ENCODE measurements at regions not wholly inside any gene's neighbourhood (a gene's known extent, or its start where the extent isn't known, plus 50 kb on each side); places are given as distances from the start of the nearest gene placed in this dataset.

- no peak for TF ChIP-seq MLXIP (CRISPR knock-in tag; IDR thresholded peaks at IDR 0.05; ENCODE audit: borderline replicate concordance)
- no peak for TF ChIP-seq CERS6 (CRISPR knock-in tag; IDR thresholded peaks at IDR 0.05)
Measured at GRCh38 chr15:97520689-97521088, 439.8 kb upstream of the ARRDC4 start (continued).

GRCh38 chr15:97521381-97522285, 438.9 kb upstream of the ARRDC4 start:
- ChIA-PET CTCF (ENCODE audit: low intra/inter-chr PET ratio, low total read pairs) (no interaction called here), POLR2A (no interaction called here)
- intact Hi-C loops (cut with micrococcal nuclease; ENCODE audit: unreplicated experiment) (no loop called here), in situ Hi-C loops (cut with HindIII; ENCODE audit: extremely low pct_ligation_motif_present, low pct_unique_long_range_greater_than_20kb) (no loop called here)
- no peak overlapping the region for H3K4me2 ChIP-seq (ENCODE audit: low read depth, low read length)
- DNase-seq (ENCODE audit: low spot score) (no peak), ATAC-seq (no peak), FAIRE-seq (no peak)
- H3K27me3 ChIP-seq (ENCODE audit: control insufficient read depth in 1 of 2, insufficient read depth in 2 of 2, low read length in 2 of 2) = no peaks in the 10 kb centered on the region
- H3K9ac ChIP-seq (ENCODE audit: insufficient read depth, low read depth, low read length) = no peak overlapping the region
- no peaks in the 10 kb centered on the region for H3K79me2 ChIP-seq (ENCODE audit: insufficient read depth, low read length)
- no peak overlapping the region for H3K27ac ChIP-seq (ENCODE audit: extremely low read length, insufficient read depth, low read length)
- H2AFZ ChIP-seq (ENCODE audit: low read length) = no peak overlapping the region
- H4K20me1 ChIP-seq (ENCODE audit: insufficient read depth, low read length) = no peaks in the 10 kb centered on the region
- peaks cover 77% of the 10 kb centered on the region for H3K9me3 ChIP-seq (ENCODE audit: low read length)
- H3K4me3 ChIP-seq (replicated peaks in 1 of 3; ENCODE audit: insufficient read depth in 1 of 3, low read depth in 2 of 3, low read length in 3 of 3) = no peak overlapping the region
- no peaks in the 10 kb centered on the region for H3K36me3 ChIP-seq (replicated peaks in 1 of 2; ENCODE audit: control insufficient read depth in 1 of 2, insufficient read depth in 2 of 2, low read length in 2 of 2)
- H3K4me1 ChIP-seq (ENCODE audit: insufficient read depth, low read length) = no peaks in the 10 kb centered on the region
- no TSS peak for BruUV-seq (replicated peaks)
- 29% methylated on average over 21 of the region's 21 CpGs for WGBS (ENCODE audit: low lambda C conversion rate)
- TF ChIP-seq TRIM24 (CRISPR knock-in tag; IDR thresholded peaks at IDR 0.05) = no peak
- TF ChIP-seq DZIP1 (CRISPR knock-in tag; IDR thresholded peaks at IDR 0.05) = no peak
- TF ChIP-seq ZNF550 (CRISPR knock-in tag; IDR thresholded peaks at IDR 0.05; ENCODE audit: borderline replicate concordance) = no peak
- no peak for TF ChIP-seq SALL1 (CRISPR knock-in tag; IDR thresholded peaks at IDR 0.05)
- no peak for TF ChIP-seq HIVEP1 (CRISPR knock-in tag; IDR thresholded peaks at IDR 0.05)
- TF ChIP-seq GZF1 (CRISPR knock-in tag; IDR thresholded peaks at IDR 0.05) = no peak
- no peak for TF ChIP-seq SETDB1 (CRISPR knock-in tag; IDR thresholded peaks at IDR 0.05; ENCODE audit: borderline replicate concordance)
- TF ChIP-seq NR3C1 (CRISPR knock-in tag; IDR thresholded peaks at IDR 0.05) = no peak
- no peak for TF ChIP-seq PHB2 (IDR thresholded peaks at IDR 0.05; ENCODE audit: partially characterized antibody)
- no peak for TF ChIP-seq ZNF576 (CRISPR knock-in tag; IDR thresholded peaks at IDR 0.05)
- no peak for TF ChIP-seq GABPA (IDR thresholded peaks at IDR 0.05; ENCODE audit: low read depth, low read length)
- TF ChIP-seq GABPA (CRISPR knock-in tag; IDR thresholded peaks at IDR 0.05; ENCODE audit: low read depth) = no peak
- no peak for TF ChIP-seq NCOA5 (CRISPR knock-in tag; IDR thresholded peaks at IDR 0.05)
- TF ChIP-seq HMGA1 (CRISPR knock-in tag; conservative IDR thresholded peaks at IDR 0.05) = no peak
- TF ChIP-seq MTF2 (CRISPR knock-in tag; IDR thresholded peaks at IDR 0.05; ENCODE audit: borderline replicate concordance) = no peak
- no peak for TF ChIP-seq ONECUT2 (CRISPR knock-in tag; IDR thresholded peaks at IDR 0.05)

Data from HepG2 (cell line).